Glomerular visceral epithelial cell (primary cell): ENCODE measurements at regions not wholly inside any gene's neighbourhood (a gene's known extent, or its start where the extent isn't known, plus 50 kb on each side); places are given as distances from the start of the nearest gene placed in this dataset.
A peak's percentile ranks its signal among the peaks of the same experiment; 100 is the strongest.

Experiments used
- DNase-seq: peaks from one replicate; pipeline ENCODE4 v3.0.0-alpha.2; 2016; ENCODE audit errors: extremely low spot score

- DNase-seq, result no peak
Measured at GRCh38 chr13:109516186-109516585, 270.2 kb downstream of the IRS2 start.

- DNase-seq, result no peak
Measured at GRCh38 chr13:109510013-109510412, 276.4 kb downstream of the IRS2 start.

- peak; percentile 11 for DNase-seq
Measured at GRCh38 chr13:109509154-109509900, 277.1 kb downstream of the IRS2 start.

- DNase-seq, result no peak
Measured at GRCh38 chr13:109500146-109500773, 286.1 kb downstream of the IRS2 start.

GRCh38 chr13:109497917-109498316 is 288.5 kb downstream of the IRS2 start:
- DNase-seq, result no peak

- DNase-seq, result no peak
Measured at GRCh38 chr13:109496216-109496615, 290.2 kb downstream of the IRS2 start.

GRCh38 chr13:109494925-109495369 is 291.4 kb downstream of the IRS2 start:
- no peak for DNase-seq

- DNase-seq, result no peak
Measured at GRCh38 chr13:109485136-109485794, 301.1 kb downstream of the IRS2 start.

- DNase-seq, result no peak
Measured at GRCh38 chr13:109483284-109483683, 303.1 kb downstream of the IRS2 start.

GRCh38 chr13:109481040-109481439 is 305.3 kb downstream of the IRS2 start:
- DNase-seq, result no peak

GRCh38 chr13:109480011-109480955 is 306.1 kb downstream of the IRS2 start:
- DNase-seq, result no peak

GRCh38 chr13:109479534-109479933 is 306.8 kb downstream of the IRS2 start:
- DNase-seq, result no peak

GRCh38 chr13:109476001-109476400 is 310.4 kb downstream of the IRS2 start:
- peak; percentile 49 for DNase-seq

- no peak for DNase-seq
Measured at GRCh38 chr13:109468123-109468522, 318.3 kb downstream of the IRS2 start.

- no peak for DNase-seq
Measured at GRCh38 chr13:109465148-109465547, 321.2 kb downstream of the IRS2 start.

- no peak for DNase-seq
Measured at GRCh38 chr13:109454167-109454917, 332.0 kb downstream of the IRS2 start.

GRCh38 chr13:109451726-109452125 is 334.7 kb downstream of the IRS2 start:
- no peak for DNase-seq

GRCh38 chr13:109448629-109449028 is 337.8 kb downstream of the IRS2 start:
- DNase-seq, result no peak

GRCh38 chr13:109447667-109448066 is 338.7 kb downstream of the IRS2 start:
- peak; percentile 22 for DNase-seq

GRCh38 chr13:109440320-109440719 is 346.1 kb downstream of the IRS2 start:
- DNase-seq, result no peak

GRCh38 chr13:109439813-109440212 is 346.6 kb downstream of the IRS2 start:
- no peak for DNase-seq
